SHP77 (cell line): ENCODE measurements at regions not wholly inside any gene's neighbourhood (a gene's known extent, or its start where the extent isn't known, plus 50 kb on each side); places are given as distances from the start of the nearest gene placed in this dataset.

Experiments
- DNase-seq, 2 experiments: peaks; one replicate each; lab custom pipeline; 2025; lab: John Stamatoyannopoulos, UW

DNA sequence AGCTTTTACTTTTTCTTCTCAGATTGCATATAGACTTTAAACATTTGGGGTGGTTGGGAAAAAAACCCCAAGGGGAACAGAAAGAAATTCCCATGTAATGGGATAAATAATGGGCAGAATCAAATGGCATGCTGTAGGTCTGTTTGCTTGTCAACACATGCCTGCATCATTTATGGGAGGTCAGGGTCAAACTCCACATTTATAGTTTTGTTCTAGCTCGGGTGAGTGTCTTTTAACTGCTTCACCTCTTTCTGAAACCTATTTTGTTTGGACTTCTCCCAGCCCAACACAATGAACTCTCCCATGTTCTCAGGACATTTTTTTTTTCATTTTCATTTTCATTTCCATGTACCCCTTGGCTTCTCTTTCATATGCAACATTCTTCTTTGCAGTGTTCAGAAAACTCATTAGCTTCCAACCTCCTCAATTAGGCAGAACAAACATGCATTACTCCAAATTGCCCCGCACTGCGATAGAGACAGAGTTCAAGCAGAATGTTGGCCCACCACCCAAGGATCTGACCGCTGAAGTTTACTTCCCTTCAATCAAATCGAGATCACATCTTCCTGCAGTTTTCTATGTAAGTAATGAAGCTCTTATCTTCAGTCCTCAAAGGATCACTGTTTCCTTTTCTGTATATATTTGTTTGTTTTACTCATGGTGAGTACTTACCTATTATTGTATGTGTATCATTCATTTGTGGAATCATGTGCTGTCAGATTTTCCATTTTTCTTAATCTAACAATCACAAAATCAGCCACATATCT lies 354.6 kb downstream of the ZSWIM6 start:
- DNase-seq = no peak

DNA sequence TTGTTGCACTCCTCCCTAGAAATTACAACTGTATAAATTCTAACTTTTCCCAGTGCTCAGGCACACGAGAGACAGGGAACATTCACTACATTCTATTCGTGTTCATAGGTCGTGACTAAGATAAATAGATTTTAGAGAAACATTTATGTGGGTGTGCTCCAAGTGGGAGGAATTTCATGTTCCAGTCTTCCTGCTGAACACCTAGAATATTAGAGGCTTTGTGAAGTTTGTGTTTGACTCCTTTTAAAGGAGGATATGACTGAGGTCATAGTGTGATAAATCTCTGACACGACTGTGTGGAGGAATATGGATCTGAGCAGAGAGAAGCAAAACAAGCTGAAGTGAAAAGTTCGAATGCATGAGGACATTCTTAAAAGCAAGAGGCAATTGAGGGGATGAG lies 355.3 kb downstream of the ZSWIM6 start:
- no peak for DNase-seq

DNA sequence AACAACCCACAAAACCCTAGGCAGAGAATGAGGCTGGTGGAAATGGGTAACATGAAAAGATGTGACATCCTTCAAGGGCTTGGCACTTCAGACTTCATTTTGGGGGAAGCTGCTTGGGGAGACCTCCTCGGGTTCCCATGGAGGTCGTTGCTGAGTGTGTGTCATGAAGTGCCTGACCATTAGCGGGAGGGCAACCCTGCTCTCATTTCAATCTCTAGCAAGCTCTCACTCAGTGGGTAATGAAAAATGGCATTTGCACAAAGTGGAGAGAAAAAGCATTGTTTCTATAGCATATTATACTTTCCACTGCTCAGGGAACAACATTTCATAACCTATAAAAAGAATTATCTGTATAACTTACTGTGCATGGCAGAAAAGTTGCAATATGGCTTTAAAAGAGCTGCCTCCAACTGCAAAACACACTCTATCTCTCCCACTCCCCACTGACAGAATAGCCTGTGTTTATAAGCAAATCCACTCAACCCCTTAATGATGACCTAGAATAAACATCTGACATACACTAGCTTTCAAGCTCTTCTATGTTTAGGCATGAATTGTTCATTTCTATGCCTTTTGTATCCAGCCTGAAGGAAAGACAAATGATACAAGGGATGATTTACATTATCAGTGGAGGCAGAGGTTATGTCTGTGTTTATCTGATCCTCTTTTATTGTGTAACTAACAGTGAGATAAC lies 357.2 kb downstream of the ZSWIM6 start:
- no peak for DNase-seq

DNA sequence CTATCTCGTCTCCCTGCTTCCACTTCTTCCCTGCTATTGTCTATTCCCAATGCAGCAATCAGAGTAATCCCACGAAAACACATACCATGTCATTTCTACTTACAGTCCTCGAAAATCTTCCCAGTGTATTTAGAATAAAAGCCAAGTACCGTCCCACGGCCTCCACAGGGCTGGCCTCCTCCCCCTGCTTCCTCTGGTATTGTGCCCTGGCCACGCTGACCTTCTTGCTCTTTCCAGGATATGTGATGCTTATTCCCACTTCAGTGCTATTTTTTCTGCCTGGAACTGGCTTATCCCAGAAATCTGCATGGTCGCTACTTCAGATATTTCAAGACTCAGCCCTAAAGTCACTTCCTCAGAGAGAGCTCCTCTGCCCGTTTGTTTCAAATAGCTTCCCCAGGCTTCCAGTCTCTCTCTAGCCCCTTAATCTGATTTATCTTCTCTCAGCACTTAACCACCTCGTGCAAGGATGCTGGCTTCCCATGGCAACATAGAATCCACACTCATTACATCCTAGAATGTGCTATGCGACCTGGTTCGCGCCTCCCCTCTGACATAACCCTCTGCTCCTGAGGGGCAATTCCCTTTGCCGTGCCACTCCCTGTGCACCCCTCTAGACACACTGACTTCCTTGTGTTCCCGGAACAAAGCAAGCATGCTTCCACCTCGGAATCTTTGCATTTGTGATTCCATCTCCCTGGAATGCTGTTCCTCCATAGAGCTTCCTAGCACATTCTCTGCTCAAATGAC lies 365.9 kb downstream of the ZSWIM6 start:
- DNase-seq = no peak

DNA sequence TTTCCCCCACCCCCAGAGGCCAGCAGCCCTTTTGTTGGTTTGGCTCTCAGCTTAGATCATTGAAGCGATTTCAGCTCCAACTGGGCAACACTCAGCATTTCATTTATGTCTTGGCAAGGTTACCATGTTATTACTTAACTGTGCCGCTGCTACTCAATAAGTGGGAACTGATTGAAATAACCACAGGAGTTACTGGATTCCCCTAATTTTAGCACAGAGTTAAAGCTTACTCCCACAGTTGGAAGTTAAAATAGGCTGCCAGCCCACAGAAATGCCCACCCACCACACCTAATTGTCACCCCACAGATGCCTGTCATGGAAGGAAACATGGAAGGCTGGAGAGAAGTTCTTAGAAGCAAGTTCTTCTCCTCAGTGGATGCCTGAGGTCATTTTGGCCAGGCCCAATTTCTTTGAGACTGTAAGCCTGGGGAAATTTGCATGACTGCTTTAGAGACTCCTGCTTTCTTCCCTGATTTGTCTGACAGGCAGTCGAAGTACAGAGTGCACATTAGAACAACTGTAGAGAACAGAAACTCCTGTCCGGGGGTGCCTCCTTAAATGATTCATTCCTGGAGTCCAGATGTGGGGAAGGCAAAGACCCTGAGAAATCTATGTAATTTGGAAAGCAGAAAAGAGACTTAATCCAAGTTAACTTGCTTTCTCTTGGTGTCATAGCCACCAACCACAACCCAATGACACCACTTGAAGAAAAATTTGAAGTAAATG lies 370.0 kb downstream of the ZSWIM6 start:
- DNase-seq = no peak

DNA sequence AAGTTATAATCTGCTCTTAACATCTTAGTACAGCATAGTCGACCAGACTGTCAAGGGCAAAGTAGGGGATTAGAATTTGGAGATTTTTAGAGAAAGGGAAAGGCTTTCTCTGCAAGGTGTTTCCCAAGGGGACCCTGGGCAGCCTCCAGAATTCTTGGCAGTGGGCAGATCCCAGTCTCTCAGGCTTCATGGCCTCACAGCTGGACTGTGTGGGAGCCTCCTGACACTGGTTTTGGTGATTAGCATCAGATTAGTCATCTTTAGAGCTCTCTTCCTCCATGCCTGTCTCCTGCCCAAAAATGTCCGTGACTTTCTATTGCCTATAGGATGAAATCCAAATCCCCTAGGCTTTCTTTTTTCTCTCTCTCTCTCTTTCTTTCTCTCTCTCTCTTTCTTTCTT lies 370.7 kb downstream of the ZSWIM6 start:
- no peak for DNase-seq

DNA sequence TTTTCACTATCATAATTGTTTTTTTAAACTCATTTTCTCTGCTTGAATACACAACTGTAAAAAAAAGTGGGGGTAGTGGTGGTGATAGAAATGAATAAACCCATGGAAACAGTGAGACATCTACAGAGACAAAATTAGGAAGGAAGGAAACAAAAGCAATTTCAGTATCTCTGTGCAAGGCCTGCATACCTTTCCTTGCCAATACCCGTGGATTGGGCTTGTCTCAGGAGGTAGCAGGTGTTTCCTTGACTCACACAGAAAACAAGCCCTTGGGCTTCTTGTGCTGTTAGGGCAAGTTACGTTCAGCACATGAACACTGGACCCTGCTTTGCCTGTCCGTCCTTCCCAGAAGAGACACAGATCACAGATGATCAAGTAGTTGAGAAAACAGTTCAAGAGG lies 372.2 kb downstream of the ZSWIM6 start:
- no peak for DNase-seq

DNA sequence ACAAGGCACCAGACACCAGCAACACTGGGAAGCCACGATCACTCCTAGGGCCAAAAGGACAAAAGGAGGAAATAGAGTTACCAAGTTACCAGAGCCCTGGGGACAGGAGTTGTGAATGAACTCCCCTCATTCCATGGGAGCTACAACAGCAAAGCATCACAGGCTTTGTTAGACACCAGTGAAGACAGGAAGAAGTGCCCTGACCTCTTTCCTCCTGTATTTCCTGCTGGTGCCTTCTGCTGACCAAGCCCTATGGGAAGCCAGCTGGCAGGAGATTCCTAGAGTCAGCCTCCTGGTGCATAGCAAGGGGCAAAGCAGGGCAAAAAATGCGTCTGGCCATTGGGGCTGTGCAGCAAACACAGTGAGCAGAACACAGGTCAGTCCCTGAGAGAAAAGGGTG lies 374.7 kb downstream of the ZSWIM6 start:
- no peak for DNase-seq

DNA sequence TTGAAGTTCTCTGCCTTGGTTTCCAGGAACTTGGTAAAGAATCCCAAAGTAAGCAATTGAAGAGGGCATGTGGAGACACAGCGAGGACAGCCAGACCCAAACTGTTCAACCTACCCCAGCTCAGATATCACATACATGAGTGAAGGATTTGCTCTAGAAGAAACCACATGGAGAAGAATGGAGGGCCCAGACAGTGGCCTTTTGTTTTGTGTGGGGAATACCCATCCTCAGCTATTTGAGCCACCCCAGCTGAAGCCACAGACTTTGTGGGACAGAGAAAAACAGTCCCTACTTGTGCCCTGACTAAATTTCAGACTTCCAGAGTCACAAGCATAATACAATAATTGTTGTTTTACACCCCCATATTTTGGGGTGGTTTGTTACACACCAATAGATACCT lies 387.1 kb downstream of the ZSWIM6 start:
- no peak for DNase-seq

DNA sequence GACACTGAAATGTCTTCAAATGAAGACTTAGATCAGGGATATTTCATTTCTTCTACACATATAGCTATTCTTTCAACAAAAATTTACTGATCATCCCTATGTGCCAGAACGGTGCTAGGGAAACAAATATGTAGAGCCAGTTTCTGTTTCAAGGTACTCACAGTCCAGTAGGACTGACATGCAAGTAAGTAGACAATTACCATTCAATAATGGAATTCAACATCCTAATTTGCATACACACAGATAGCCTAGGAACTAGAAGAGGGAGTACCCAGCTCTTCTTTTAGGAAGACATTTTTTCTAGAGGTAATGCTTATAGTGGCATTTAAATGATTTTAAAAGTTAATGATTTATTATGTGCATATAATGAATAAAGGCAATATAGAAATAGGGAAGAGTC lies 388.8 kb downstream of the ZSWIM6 start:
- no peak for DNase-seq

DNA sequence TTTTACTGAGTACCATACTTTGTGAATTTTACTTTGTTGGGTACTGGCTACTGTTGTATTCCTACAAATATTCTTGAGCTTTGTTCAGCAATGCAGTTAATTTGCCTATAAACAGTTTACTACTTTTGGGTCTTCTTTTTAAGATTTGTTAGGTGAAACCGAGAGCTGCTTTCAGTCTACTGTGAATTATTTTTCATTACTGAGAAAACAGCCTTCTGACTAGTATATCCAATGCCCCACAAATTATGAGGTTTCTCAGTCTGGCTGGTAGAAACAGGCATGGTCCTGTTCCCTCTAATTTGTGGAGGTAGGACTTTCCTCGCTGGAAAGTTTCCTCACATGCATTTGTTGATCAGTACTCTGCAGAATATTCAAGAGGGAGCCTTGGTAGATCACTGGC lies 392.0 kb downstream of the ZSWIM6 start:
- no peak for DNase-seq

DNA sequence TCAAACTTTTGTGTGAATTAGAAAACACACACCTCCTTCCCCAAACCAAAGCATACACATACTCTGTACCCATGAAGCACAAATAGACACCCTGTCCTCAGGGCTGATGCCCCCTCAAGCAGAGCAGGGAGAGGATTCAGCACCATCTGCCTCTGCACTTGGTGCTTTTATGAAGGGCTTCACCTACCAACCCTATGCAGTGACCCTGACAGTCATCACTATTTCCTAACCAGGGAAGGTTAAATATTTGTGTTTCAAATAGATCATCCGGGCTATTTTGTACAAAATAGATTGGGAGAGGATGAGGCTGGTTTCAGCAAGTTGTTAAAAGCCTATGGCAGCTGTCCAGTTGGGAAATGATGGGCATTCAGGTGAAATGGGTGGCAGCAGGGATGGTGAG lies 396.2 kb downstream of the ZSWIM6 start:
- no peak for DNase-seq

DNA sequence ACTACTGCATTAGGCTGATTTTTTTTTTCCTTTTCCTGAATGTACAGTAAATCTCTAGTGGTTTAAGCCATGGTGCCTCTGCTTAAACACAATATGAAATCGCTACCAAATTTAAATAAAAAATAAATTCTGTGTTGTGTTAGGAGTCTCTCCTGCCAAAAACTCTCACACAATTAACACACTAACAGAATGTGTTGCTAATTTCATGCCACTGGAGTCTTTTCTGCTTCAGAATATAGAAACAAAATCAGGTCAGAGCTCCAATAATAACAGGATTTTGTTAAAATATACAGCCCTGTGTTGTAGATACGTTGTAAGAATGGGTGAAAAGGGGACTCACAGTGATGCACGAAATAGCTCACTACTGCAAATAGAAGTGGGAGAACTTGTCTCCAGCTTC lies 398.8 kb downstream of the ZSWIM6 start:
- DNase-seq = no peak

DNA sequence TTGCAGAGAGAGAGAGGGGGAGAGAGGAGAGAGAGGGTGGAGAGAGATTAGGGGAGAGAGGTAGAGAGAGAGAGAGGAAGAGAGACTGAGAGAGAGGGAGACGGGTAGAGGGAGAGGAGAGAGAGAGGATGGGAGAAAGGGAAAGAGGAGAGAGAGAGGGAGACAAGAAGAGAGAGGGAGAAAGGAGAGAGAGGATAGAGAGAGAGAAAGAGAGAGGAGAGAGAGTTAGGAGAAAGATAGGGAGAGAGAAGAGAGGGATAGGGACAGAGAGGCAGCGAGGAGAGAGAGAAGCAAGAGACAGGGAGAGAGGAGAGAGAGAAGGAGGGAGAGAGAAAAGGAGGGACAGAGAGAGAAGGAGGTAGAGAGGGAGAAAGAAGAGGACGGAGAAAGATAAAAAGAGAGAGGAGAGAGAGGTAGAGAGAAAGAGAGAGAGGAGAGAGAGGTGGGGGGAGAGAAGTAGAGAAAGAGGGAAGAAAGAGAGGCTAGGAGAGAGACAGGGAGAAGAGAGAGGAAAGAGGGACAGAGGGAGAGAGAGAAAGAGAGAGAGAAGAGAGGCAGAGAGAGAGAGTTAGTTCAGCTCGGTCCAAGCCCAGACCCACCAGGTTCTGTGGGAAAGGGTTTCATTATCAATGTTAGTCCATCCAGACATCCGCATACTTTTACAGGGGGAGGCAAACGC lies 399.3 kb downstream of the ZSWIM6 start:
- no peak for DNase-seq

DNA sequence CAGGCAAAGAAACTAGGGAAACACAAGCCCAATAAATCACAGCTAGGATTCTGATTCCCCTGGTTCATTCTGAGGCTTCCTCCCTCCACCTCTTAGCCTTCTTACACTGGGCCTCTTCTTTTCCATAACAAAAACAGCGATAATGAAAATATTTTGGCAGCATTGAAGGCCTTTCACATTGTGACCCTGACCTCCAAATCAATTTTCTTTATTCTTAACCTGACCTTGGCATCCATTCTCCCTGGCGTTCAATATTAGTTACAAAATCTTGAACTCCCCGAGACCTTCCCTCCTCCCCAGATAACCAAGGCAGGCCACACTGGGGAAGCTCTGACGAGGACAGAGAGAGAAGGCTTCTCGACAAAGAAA lies 399.9 kb downstream of the ZSWIM6 start:
- no peak for DNase-seq

DNA sequence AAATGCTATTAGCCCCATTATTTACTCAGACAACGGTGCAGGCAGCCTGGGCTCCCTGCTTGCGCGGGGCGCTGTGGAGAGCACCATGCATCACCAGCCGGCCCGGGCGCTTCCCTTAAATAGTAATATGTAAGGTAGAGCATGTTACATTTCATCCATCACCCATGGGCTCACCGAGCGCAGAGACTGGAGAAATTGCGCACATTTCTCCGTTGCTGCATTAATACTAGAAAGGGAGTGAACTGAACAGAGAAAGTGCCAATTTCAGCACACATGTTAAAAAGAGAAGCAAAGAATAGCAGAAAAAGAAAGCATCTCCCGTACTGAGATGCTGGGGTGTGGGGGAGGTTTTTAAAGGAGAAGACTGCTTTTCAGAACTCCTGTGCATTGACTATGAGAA lies 400.3 kb downstream of the ZSWIM6 start:
- no peak for DNase-seq

DNA sequence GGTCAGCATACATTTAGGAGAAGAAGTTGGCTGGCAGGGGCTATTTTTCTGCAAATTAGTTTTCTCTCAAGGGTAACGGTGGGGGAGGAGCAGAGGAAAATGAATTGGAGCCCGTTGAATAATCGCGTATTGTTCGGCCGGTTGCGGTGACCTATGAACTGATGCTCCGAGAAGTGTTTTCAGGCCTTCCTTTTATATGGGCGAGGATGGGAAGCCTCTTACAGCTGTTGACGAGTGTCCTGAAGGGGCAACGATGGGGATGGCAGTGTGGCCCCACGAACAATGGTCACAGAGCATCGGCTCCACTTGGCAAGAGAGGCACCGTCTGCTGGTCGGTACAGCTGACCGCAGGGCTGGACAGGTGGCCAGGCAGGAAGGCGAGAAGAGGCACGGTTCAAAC lies 400.7 kb downstream of the ZSWIM6 start:
- no peak for DNase-seq

DNA sequence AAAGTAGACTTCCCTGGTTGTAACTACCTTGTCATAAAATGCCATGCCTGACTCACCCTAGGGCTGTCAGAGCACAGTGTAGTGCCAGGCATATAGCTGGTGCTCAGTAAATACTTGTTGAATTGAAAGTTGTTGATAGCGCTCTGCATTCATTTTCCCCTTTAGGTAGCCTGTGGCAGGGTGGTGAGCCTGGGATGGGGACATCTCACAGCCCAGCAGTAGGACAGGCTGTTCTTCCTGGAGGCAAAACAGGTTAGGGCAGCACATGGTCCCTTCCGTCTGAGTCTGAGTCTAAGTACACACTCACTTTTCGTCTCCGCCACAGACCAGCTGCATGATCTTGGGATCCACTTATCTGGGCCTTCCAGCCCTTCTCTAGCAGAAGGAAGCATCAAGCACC lies 401.9 kb downstream of the ZSWIM6 start:
- no peak for DNase-seq

DNA sequence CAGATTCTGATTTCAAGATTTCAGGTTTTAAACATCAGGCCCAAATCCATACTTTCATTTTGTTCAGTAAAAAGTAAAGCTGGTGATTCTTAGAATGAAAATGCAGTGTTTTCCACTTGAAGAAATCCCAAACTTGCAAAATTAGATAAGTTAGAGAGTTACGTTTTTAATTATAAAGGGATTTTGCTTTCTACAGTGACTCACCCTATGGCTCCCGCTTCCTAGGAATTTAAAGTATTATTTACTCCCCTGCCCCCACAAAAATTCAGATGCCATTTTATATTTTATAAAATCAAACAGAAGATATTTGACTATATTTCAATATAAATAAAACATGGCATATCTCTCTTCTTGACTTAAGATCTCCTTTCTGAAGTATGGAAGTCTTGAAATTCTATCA lies 402.9 kb downstream of the ZSWIM6 start:
- DNase-seq = no peak

DNA sequence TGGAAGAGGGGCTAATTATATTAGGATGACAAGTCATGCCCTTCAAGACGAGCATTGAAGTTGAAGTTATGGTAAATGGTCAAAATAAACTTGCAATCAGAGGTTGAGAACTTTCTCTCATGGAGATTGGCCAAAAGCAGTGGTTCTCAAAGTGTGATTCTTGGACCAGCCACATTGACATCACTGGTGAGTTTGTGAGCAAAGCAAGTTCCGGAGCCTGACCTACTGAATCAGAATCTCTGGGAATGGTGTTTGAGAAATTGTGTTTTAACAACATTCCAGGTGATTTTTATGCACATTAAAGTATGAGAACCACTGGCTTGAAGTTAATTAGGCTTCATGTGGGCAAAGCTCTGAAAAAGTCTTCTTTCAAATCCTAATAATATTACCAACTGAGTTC lies 403.5 kb downstream of the ZSWIM6 start:
- DNase-seq = no peak

DNA sequence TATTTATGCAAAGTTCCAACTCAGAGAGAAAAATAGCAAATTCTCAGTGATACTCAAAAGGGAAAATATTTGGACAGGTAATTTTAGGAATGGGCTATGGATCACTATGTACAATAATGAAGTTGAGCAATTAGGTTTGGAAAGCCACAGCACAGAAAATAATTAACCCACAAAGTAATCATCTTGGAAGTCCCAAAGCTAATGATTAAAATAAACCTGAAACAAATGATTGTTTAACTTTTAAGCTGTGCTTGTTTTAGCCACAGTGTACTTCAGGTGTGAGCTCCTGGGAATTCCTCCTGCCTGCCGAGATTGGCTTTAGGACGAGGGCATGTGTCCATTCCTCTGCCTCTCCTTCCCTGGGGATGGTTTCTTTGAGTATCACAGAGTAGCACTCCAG lies 403.9 kb downstream of the ZSWIM6 start:
- DNase-seq = no peak
